Esophagus squamous epithelium (tissue), 5 donors: ENCODE measurements at regions not wholly inside any gene's neighbourhood (a gene's known extent, or its start where the extent isn't known, plus 50 kb on each side); places are given as distances from the start of the nearest gene placed in this dataset.

Source experiments
- DNase-seq: peaks from one replicate; lab custom pipeline; 2025; lab: John Stamatoyannopoulos, UW
- H3K27ac ChIP-seq, 4 donors: fragments of 200-600 bp; sonication (generic); one replicate each; pipeline ENCODE4 v1.5.1; 2016 to 2019; ENCODE audit warnings: mild to moderate bottlenecking in 1 of 4
- H3K27me3 ChIP-seq, 4 donors: fragments of 200-600 bp; sonication (generic); 1 replicate in 3 of 4; 2 replicates in 1 of 4; pipeline versions ENCODE4 v1.5.1 to v1.6.0; 2017 to 2021; ENCODE audit warnings: antibody characterized with exemption in 1 of 4
- H3K36me3 ChIP-seq, 3 donors: fragments of 200-600 bp; sonication (generic); one replicate each; pipeline ENCODE4 v1.5.1; 2016 to 2019
- H3K4me1 ChIP-seq, 3 donors: fragments of 200-600 bp; sonication (generic); one replicate each; pipeline ENCODE4 v1.5.1; 2017 to 2019
- H3K4me3 ChIP-seq, 4 donors: fragments of 200-600 bp; sonication (generic); 1 replicate in 3 of 4; 2 replicates in 1 of 4; pipeline ENCODE4 v1.5.1; 2016 to 2019; ENCODE audit warnings: mild to moderate bottlenecking in 2 of 4, moderate library complexity in 1 of 4
- H3K9me3 ChIP-seq, 3 donors: fragments of 200-600 bp; sonication (generic); one replicate each; pipeline ENCODE4 v1.5.1; 2016 to 2019
- CTCF ChIP-seq, 6 experiments: fragments of 450-650 bp in 4 of 6; fragments of 200-600 bp in 2 of 6; sonication (generic) in 2 of 6; IDR thresholded peaks; one replicate each; pipeline ENCODE4 v1.5.1; 2016 to 2019; ENCODE audit warnings: antibody characterized with exemption in 6 of 6, mild to moderate bottlenecking in 4 of 6, moderate library complexity in 4 of 6
- POLR2A ChIP-seq, 4 donors: fragments of 450-650 bp; IDR thresholded peaks; one replicate each; pipeline ENCODE4 v1.6.1; 2017; ENCODE audit warnings: antibody characterized with exemption in 4 of 4, mild to moderate bottlenecking in 4 of 4, moderate library complexity in 3 of 4
- WGBS, 2 donors: methylation state at CpG; one replicate each; pipeline ENCODE4 v1.1.5; 2018; 5-methylcytosine and 5-hydroxymethylcytosine counted together
- intact Hi-C: fragments of 100-400 bp; cut with DNase I; formaldehyde crosslinking; loops from one replicate; pipeline ENCODE4 v1.15.0; 2022
- donor health status: DM: yes; HTN: yes; CAD: no.

- H3K4me3 ChIP-seq = no peak overlapping the region
- DNase-seq = no peak
- no peaks in the 10 kb centered on the region for H3K27me3 ChIP-seq
- no peaks in the 10 kb centered on the region for H3K36me3 ChIP-seq
- WGBS, 2 donors = 98 to 100% methylated on average over 2 of the region's 2 CpGs
- TF ChIP-seq CTCF (IDR thresholded peaks at IDR 0.05) (no peak), POLR2A (IDR thresholded peaks at IDR 0.05) (no peak)
- intact Hi-C loops = no loop called here
- no peak overlapping the region for H3K27ac ChIP-seq
- no peaks in the 10 kb centered on the region for H3K4me1 ChIP-seq
- no peaks in the 10 kb centered on the region for H3K9me3 ChIP-seq
Observed at GRCh38 chr3:106032479-106032878, 163.7 kb upstream of the CBLB start.

GRCh38 chr3:106033654-106034053 is 164.8 kb upstream of the CBLB start:
- intact Hi-C loops = no loop called here
- H3K4me3 ChIP-seq = no peak overlapping the region
- H3K27me3 ChIP-seq = no peaks in the 10 kb centered on the region
- H3K9me3 ChIP-seq = no peaks in the 10 kb centered on the region
- WGBS, 2 donors = 85 to 88% methylated on average over 2 of the region's 2 CpGs
- DNase-seq = no peak
- H3K4me1 ChIP-seq = no peaks in the 10 kb centered on the region
- no peak overlapping the region for H3K27ac ChIP-seq
- TF ChIP-seq POLR2A (IDR thresholded peaks at IDR 0.05) = no peak
- no peak for TF ChIP-seq CTCF (IDR thresholded peaks at IDR 0.05)
- H3K36me3 ChIP-seq = no peaks in the 10 kb centered on the region

- H3K9me3 ChIP-seq = peaks cover 0 to 3% (median 0%) of the 10 kb centered on the region in 3 donors
Observed at GRCh38 chr3:106034313-106034712, 165.5 kb upstream of the CBLB start.

GRCh38 chr3:106035619-106036018 is 166.8 kb upstream of the CBLB start:
- Histone ChIP-seq H3K4me1 (no peaks in the 10 kb centered on the region), H3K9me3 (peaks cover 0 to 6% (median 0%) of the 10 kb centered on the region in 3 donors), H3K36me3 (no peaks in the 10 kb centered on the region), H3K27me3 (no peaks in the 10 kb centered on the region), H3K27ac (no peak overlapping the region), H3K4me3 (no peak overlapping the region)
- no peak for DNase-seq
- intact Hi-C loops = no loop called here
- no peak for TF ChIP-seq CTCF (IDR thresholded peaks at IDR 0.05)
- no peak for TF ChIP-seq POLR2A (IDR thresholded peaks at IDR 0.05)
- 83 to 89% methylated on average over 4 of the region's 4 CpGs for WGBS, 2 donors

More at GRCh38 chr3:106034313-106034712, 165.5 kb upstream of the CBLB start:
- Histone ChIP-seq H3K27ac (no peak overlapping the region), H3K4me1 (no peaks in the 10 kb centered on the region), H3K27me3 (no peaks in the 10 kb centered on the region), H3K4me3 (no peak overlapping the region), H3K36me3 (no peaks in the 10 kb centered on the region)
- TF ChIP-seq POLR2A (IDR thresholded peaks at IDR 0.05) (no peak), CTCF (IDR thresholded peaks at IDR 0.05) (no peak)
- 42 to 44% methylated on average over 2 of the region's 2 CpGs for WGBS, 2 donors
- no peak for DNase-seq
- intact Hi-C loops = no loop called here

GRCh38 chr3:106036696-106037095 is 167.9 kb upstream of the CBLB start:
- Histone ChIP-seq H3K9me3 (peaks cover 0 to 6% (median 0%) of the 10 kb centered on the region in 3 donors), H3K27ac (no peak overlapping the region), H3K36me3 (no peaks in the 10 kb centered on the region), H3K4me1 (no peaks in the 10 kb centered on the region), H3K4me3 (no peak overlapping the region), H3K27me3 (no peaks in the 10 kb centered on the region)
- intact Hi-C loops = no loop called here
- no peak for DNase-seq
- 55 to 94% methylated on average over 1 of the region's 1 CpG for WGBS, 2 donors
- TF ChIP-seq POLR2A (IDR thresholded peaks at IDR 0.05) (no peak), CTCF (IDR thresholded peaks at IDR 0.05) (no peak)
